ENCODE measurements at regions not wholly inside any gene's neighbourhood (a gene's known extent, or its start where the extent isn't known, plus 50 kb on each side); places are given as distances from the start of the nearest gene placed in this dataset.

- Histone ChIP-seq H3K4me3 (ENCODE audit: low read depth, low read length) (no peak overlapping the region), H3K27ac (ENCODE audit: low read depth, low read length) (no peak overlapping the region), H3K27me3 (ENCODE audit: control insufficient read depth, insufficient read depth, low read length) (no peaks in the 10 kb centered on the region), H3K9me3 (ENCODE audit: control insufficient read depth, insufficient read depth, low read length) (no peaks in the 10 kb centered on the region), H3K36me3 (ENCODE audit: control insufficient read depth, insufficient read depth, low read length) (no peaks in the 10 kb centered on the region), H3K4me1 (ENCODE audit: control insufficient read depth, insufficient read depth, low read length) (peaks cover 9% of the 10 kb centered on the region)
- no peak for DNase-seq (ENCODE audit: low read depth in 4 of 6, low spot score in 6 of 6)
- WGBS (ENCODE audit: insufficient coverage) = 44% methylated on average over 9 of the region's 14 CpGs
These were observed 98.6 kb downstream of the IRS2 start for GRCh38 chr13:109687559-109688448.

DNA sequence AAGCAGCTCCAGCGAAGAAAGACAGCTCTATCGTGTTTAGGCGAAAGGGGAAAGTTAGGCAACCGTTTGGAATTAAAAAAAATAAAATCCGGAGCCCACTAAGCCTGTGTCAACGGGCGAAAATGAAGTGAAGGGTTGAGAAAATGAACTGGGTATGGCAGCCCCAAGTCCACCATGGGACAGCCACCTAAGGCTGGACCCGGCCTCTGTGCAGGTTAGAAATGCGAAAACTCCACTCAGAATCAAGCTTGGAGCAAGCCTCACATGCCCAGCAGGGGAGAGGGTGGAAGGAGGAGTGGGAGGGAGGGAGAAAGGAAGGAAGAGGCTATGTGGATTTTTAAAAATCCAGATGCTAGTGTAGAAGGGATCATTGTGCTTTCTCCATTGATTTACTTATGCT is 101.2 kb downstream of the IRS2 start:
- no peak for DNase-seq (ENCODE audit: low read depth in 4 of 6, low spot score in 6 of 6)
- Histone ChIP-seq H3K36me3 (ENCODE audit: control insufficient read depth, insufficient read depth, low read length) (no peaks in the 10 kb centered on the region), H3K9me3 (ENCODE audit: control insufficient read depth, insufficient read depth, low read length) (no peaks in the 10 kb centered on the region), H3K4me3 (ENCODE audit: low read depth, low read length) (no peak overlapping the region), H3K27ac (ENCODE audit: low read depth, low read length) (no peak overlapping the region), H3K27me3 (ENCODE audit: control insufficient read depth, insufficient read depth, low read length) (no peaks in the 10 kb centered on the region), H3K4me1 (ENCODE audit: control insufficient read depth, insufficient read depth, low read length) (peaks cover 9% of the 10 kb centered on the region)
- WGBS (ENCODE audit: insufficient coverage) = 91% methylated on average over 8 of the region's 9 CpGs

DNA sequence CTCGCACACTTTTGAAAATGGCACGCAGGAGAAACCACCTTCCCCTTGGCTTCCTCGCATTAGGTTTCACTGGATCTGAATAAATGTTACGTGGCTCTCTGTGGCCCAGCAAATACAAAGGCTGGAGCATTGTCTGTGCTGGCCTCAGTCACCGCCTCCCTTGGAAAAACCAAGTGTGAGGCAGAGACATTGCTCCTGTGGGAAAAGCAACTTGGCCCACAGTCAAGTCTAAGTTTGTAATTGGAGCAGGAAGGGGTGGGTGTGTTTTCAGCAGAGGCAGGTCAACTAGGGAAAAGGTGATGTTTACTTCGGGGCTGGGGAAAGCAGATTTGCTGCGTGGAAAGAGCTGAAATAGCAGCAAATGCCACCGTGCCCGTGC is 101.6 kb downstream of the IRS2 start:
- Histone ChIP-seq H3K27me3 (ENCODE audit: control insufficient read depth, insufficient read depth, low read length) (no peaks in the 10 kb centered on the region), H3K9me3 (ENCODE audit: control insufficient read depth, insufficient read depth, low read length) (no peaks in the 10 kb centered on the region), H3K27ac (ENCODE audit: low read depth, low read length) (no peak overlapping the region), H3K4me1 (ENCODE audit: control insufficient read depth, insufficient read depth, low read length) (peaks cover 9% of the 10 kb centered on the region), H3K36me3 (ENCODE audit: control insufficient read depth, insufficient read depth, low read length) (no peaks in the 10 kb centered on the region), H3K4me3 (ENCODE audit: low read depth, low read length) (no peak overlapping the region)
- DNase-seq (ENCODE audit: low read depth in 4 of 6, low spot score in 6 of 6) = peak in 2 of 6 donors; percentile 31 to 41
- WGBS (ENCODE audit: insufficient coverage) = 68% methylated on average over 9 of the region's 9 CpGs

- WGBS (ENCODE audit: insufficient coverage) = 100% methylated on average over 4 of the region's 7 CpGs
- H3K4me3 ChIP-seq (ENCODE audit: low read depth, low read length) = no peak overlapping the region
These were observed 102.1 kb downstream of the IRS2 start for GRCh38 chr13:109684084-109684823.

DNA sequence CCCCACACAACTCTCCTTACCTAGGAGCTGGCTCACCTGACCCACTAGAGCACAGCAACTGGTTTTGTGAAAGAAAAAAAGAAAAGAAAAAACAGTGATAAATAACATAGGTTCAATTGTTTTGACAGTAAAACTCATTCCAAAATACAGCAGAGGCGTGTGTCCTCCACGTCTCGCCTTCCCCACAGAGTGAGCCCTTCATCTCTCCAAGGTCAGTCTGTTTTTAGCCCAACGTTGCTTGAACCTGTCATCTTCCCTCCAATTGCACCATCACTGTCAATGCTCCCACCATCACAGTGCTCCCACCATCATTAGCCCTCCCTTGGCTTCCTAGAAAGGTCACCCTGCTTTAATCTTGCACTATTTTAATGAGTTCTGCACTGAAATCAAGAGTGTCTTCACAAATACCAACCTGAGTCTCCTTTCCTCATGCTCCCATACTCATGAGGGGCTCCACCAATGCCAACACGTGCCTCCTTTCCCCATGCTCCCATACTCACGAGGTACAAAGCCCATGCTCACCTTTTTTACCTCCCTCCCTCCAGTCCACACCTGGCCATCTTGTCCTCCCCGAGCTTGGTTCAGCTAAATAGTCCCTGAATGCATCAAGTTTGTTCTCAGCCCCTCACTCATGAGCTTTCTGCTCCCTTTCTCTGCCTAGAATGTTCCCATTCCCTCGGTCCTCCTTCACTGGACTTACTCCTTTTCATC is 103.7 kb downstream of the IRS2 start:
- H3K4me3 ChIP-seq (ENCODE audit: low read depth, low read length) = no peak overlapping the region
- no peak overlapping the region for H3K27ac ChIP-seq (ENCODE audit: low read depth, low read length)
- WGBS (ENCODE audit: insufficient coverage) = 88% methylated on average over 8 of the region's 8 CpGs
- H3K9me3 ChIP-seq (ENCODE audit: control insufficient read depth, insufficient read depth, low read length) = no peaks in the 10 kb centered on the region
- H3K27me3 ChIP-seq (ENCODE audit: control insufficient read depth, insufficient read depth, low read length) = no peaks in the 10 kb centered on the region
- H3K4me1 ChIP-seq (ENCODE audit: control insufficient read depth, insufficient read depth, low read length) = peaks cover 5% of the 10 kb centered on the region
- DNase-seq (ENCODE audit: low read depth in 4 of 6, low spot score in 6 of 6) = no peak
- no peaks in the 10 kb centered on the region for H3K36me3 ChIP-seq (ENCODE audit: control insufficient read depth, insufficient read depth, low read length)

More at GRCh38 chr13:109684084-109684823, 102.1 kb downstream of the IRS2 start:
- Histone ChIP-seq H3K36me3 (ENCODE audit: control insufficient read depth, insufficient read depth, low read length) (no peaks in the 10 kb centered on the region), H3K27me3 (ENCODE audit: control insufficient read depth, insufficient read depth, low read length) (no peaks in the 10 kb centered on the region), H3K4me1 (ENCODE audit: control insufficient read depth, insufficient read depth, low read length) (peaks cover 9% of the 10 kb centered on the region), H3K27ac (ENCODE audit: low read depth, low read length) (no peak overlapping the region), H3K9me3 (ENCODE audit: control insufficient read depth, insufficient read depth, low read length) (no peaks in the 10 kb centered on the region)
- DNase-seq (ENCODE audit: low read depth in 4 of 6, low spot score in 6 of 6) = no peak

DNA sequence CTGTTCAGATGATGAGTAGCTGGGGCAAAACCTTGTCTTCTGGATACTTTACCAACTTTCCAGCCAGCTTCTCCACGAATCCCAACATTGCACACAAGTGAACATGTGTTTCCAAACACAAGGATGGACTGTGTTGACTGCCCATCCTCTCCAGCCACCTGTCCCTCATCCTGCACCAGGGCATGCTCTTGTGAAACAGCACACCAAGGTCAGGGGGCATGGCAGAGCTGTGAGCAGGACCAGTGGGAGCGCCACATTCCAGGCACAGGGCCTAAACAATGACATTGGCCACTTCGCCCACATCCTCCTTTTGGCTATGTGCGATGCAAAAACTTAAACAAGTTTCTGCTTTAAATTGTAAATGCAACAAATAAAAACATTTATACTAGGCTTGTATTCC is 105.5 kb downstream of the IRS2 start:
- Histone ChIP-seq H3K36me3 (ENCODE audit: control insufficient read depth, insufficient read depth, low read length) (no peaks in the 10 kb centered on the region), H3K4me3 (ENCODE audit: low read depth, low read length) (no peak overlapping the region), H3K9me3 (ENCODE audit: control insufficient read depth, insufficient read depth, low read length) (no peaks in the 10 kb centered on the region), H3K27me3 (ENCODE audit: control insufficient read depth, insufficient read depth, low read length) (no peaks in the 10 kb centered on the region), H3K4me1 (ENCODE audit: control insufficient read depth, insufficient read depth, low read length) (peaks cover 5% of the 10 kb centered on the region), H3K27ac (ENCODE audit: low read depth, low read length) (no peak overlapping the region)
- no peak for DNase-seq (ENCODE audit: low read depth in 4 of 6, low spot score in 6 of 6)
- 73% methylated on average over 1 of the region's 4 CpGs for WGBS (ENCODE audit: insufficient coverage)

DNA sequence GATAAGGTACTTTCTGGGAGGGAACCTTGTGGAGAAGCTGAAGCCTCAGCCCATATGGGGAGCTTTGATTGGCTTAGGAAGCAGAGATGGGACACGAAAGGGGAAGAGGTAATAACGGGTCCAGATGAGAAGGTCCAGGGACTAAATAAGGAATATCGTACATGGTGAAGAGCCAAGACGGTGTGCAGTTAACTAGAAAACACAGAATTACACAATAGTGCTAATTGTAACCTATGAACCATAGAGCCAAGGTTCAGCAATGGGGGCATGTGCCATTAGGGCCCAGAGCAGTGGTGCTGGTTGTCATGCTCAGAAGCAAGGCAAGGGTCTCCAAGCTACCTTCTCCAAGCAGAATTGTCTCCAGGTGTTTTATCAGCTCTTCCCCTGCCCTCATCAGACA is 106.1 kb downstream of the IRS2 start:
- 95% methylated on average over 4 of the region's 4 CpGs for WGBS (ENCODE audit: insufficient coverage)
- H3K27me3 ChIP-seq (ENCODE audit: control insufficient read depth, insufficient read depth, low read length) = no peaks in the 10 kb centered on the region
- H3K4me1 ChIP-seq (ENCODE audit: control insufficient read depth, insufficient read depth, low read length) = peaks cover 5% of the 10 kb centered on the region
- no peaks in the 10 kb centered on the region for H3K36me3 ChIP-seq (ENCODE audit: control insufficient read depth, insufficient read depth, low read length)
- H3K4me3 ChIP-seq (ENCODE audit: low read depth, low read length) = no peak overlapping the region
- no peaks in the 10 kb centered on the region for H3K9me3 ChIP-seq (ENCODE audit: control insufficient read depth, insufficient read depth, low read length)
- no peak for DNase-seq (ENCODE audit: low read depth in 4 of 6, low spot score in 6 of 6)
- H3K27ac ChIP-seq (ENCODE audit: low read depth, low read length) = no peak overlapping the region

- no peak for DNase-seq (ENCODE audit: low read depth in 4 of 6, low spot score in 6 of 6)
- Histone ChIP-seq H3K27ac (ENCODE audit: low read depth, low read length) (no peak overlapping the region), H3K4me3 (ENCODE audit: low read depth, low read length) (no peak overlapping the region), H3K9me3 (ENCODE audit: control insufficient read depth, insufficient read depth, low read length) (no peaks in the 10 kb centered on the region), H3K36me3 (ENCODE audit: control insufficient read depth, insufficient read depth, low read length) (no peaks in the 10 kb centered on the region), H3K27me3 (ENCODE audit: control insufficient read depth, insufficient read depth, low read length) (no peaks in the 10 kb centered on the region), H3K4me1 (ENCODE audit: control insufficient read depth, insufficient read depth, low read length) (no peaks in the 10 kb centered on the region)
- WGBS (ENCODE audit: insufficient coverage) = 94% methylated on average over 3 of the region's 4 CpGs
These were observed 107.9 kb downstream of the IRS2 start for GRCh38 chr13:109678459-109678858.

DNA sequence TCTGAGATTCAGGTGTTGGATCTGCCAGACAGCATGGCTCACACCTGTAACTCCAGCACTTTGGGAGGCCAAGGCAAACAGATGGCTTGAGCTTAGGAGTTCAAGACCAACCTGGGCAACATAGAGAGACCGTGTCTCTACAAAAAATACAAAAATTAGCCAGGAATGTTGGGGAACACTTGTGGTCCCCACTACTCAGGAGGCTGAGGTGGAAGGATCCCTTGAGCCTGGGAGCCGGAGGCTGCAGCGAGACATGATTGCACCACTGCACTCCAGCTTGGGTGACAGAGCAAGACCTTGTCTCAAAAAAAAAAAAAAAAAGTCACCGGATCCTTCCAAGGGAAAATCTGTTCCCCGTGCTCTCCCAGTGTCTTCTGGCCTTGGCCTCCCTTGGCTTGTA is 109.2 kb downstream of the IRS2 start:
- no peak overlapping the region for H3K27ac ChIP-seq (ENCODE audit: low read depth, low read length)
- H3K36me3 ChIP-seq (ENCODE audit: control insufficient read depth, insufficient read depth, low read length) = no peaks in the 10 kb centered on the region
- WGBS (ENCODE audit: insufficient coverage) = 98% methylated on average over 4 of the region's 5 CpGs
- H3K4me1 ChIP-seq (ENCODE audit: control insufficient read depth, insufficient read depth, low read length) = no peaks in the 10 kb centered on the region
- H3K4me3 ChIP-seq (ENCODE audit: low read depth, low read length) = no peak overlapping the region
- H3K9me3 ChIP-seq (ENCODE audit: control insufficient read depth, insufficient read depth, low read length) = no peaks in the 10 kb centered on the region
- no peak for DNase-seq (ENCODE audit: low read depth in 4 of 6, low spot score in 6 of 6)
- H3K27me3 ChIP-seq (ENCODE audit: control insufficient read depth, insufficient read depth, low read length) = no peaks in the 10 kb centered on the region
